MCF 10A (cell line): ENCODE measurements at regions not wholly inside any gene's neighbourhood (a gene's known extent, or its start where the extent isn't known, plus 50 kb on each side); places are given as distances from the start of the nearest gene placed in this dataset.

Experiments
- BruUV-seq: library from RNA; stranded (reverse); fragments of 400-500 nt; replicated peaks from 2 replicates; lab custom pipeline; 2021; lab: Mats Ljungman, UMichigan
- CTCF ChIA-PET: fragments of 300-600 bp; sonication (Branson Sonifier 250); formaldehyde crosslinking; extraction: SDS; loops from one replicate; lab custom pipeline; 2021; ENCODE audit warnings: antibody characterized with exemption, inconsistent platforms; lab: Yijun Ruan, JAX
- POLR2A ChIA-PET: fragments of 300-600, 350-650 bp; sonication (Branson Sonifier 250); formaldehyde crosslinking; extraction: SDS; loops from one replicate; lab custom pipeline; 2020; ENCODE audit warnings: antibody characterized with exemption, inconsistent platforms; lab: Yijun Ruan, JAX
- DNase-seq: peaks from one replicate; pipeline ENCODE4 v3.0.0-alpha.2; 2018; ENCODE audit not compliant: unreplicated experiment
- H3K27ac Mint-ChIP-seq: one replicate; pipeline ENCODE4 v1.8.0; 2022; ENCODE audit warnings: mild to moderate bottlenecking, low read depth, mixed read lengths; ENCODE audit not compliant: unreplicated experiment
- H3K27me3 Mint-ChIP-seq: one replicate; pipeline ENCODE4 v1.8.0; 2022; ENCODE audit warnings: mixed read lengths; ENCODE audit not compliant: insufficient read depth, unreplicated experiment
- H3K36me3 Mint-ChIP-seq: one replicate; pipeline ENCODE4 v1.8.0; 2022; ENCODE audit warnings: mild to moderate bottlenecking, moderate library complexity, mixed read lengths; ENCODE audit not compliant: insufficient read depth, unreplicated experiment
- H3K4me1 Mint-ChIP-seq: one replicate; pipeline ENCODE4 v1.8.0; 2022; ENCODE audit warnings: mixed read lengths; ENCODE audit not compliant: insufficient read depth, unreplicated experiment
- H3K4me3 Mint-ChIP-seq: one replicate; pipeline ENCODE4 v1.8.0; 2022; ENCODE audit warnings: mild to moderate bottlenecking, moderate library complexity, mixed read lengths; ENCODE audit not compliant: unreplicated experiment
- H3K9me3 Mint-ChIP-seq: one replicate; pipeline ENCODE4 v1.8.0; 2022; ENCODE audit warnings: mixed read lengths; ENCODE audit not compliant: unreplicated experiment
- CTCF ChIP-seq: fragments of 200-600 bp; IDR thresholded peaks from one replicate; pipeline ENCODE4 v1.8.0; 2022; ENCODE audit warnings: antibody characterized with exemption, mild to moderate bottlenecking; ENCODE audit not compliant: unreplicated experiment
- intact Hi-C: fragments of 100-400 bp; cut with micrococcal nuclease; formaldehyde crosslinking; loops from 2 replicates; pipeline ENCODE4 v1.14.1; 2022

DNA sequence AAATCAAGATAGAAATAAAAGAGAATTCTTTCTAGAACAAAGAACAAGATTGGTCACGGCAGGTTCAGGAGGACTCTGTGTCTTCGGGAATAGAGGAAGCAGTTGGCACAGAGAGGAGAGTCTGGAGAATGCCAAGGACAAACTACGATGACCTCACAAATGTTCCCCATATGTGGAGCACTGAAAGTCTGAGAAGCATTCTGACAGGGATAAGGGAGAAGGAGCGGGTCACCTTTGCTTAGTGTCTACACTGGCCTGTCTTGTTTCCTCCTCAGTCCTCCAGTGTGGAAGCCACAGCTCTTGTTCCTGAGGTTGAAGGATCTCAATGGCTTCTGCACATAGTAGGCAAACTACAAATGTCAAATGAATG lies 338.8 kb downstream of the MYCN start:
- Mint-ChIP-seq H3K9me3 (no peaks in the 10 kb centered on the region), H3K27me3 (no peaks in the 10 kb centered on the region), H3K36me3 (peaks cover 5% of the 10 kb centered on the region), H3K27ac (no peak overlapping the region), H3K4me1 (no peaks in the 10 kb centered on the region), H3K4me3 (no peak overlapping the region)
- DNase-seq: no peak
- intact Hi-C loops: no loop called here
- CTCF ChIA-PET: interaction anchor here (4.7 kb wide), 1 partner anchor 340 kb away, joined by 41 read pairs; the partner anchor contains the start of gene MYCN
- POLR2A ChIA-PET: no interaction called here
- TF ChIP-seq CTCF: no peak
- BruUV-seq: no TSS peak

GRCh38 chr2:16278421-16279200 lies 338.3 kb downstream of the MYCN start:
- intact Hi-C loops: no loop called here
- Mint-ChIP-seq H3K4me1 (no peaks in the 10 kb centered on the region), H3K9me3 (peaks cover under 1% of the 10 kb centered on the region), H3K27me3 (no peaks in the 10 kb centered on the region), H3K27ac (no peak overlapping the region), H3K36me3 (peaks cover 5% of the 10 kb centered on the region), H3K4me3 (no peak overlapping the region)
- CTCF ChIA-PET: no interaction called here
- no peak for DNase-seq
- BruUV-seq: no TSS peak
- no peak for TF ChIP-seq CTCF
- POLR2A ChIA-PET: no interaction called here

- DNase-seq: peak; percentile 13
- no peaks in the 10 kb centered on the region for H3K36me3 Mint-ChIP-seq
Measured at GRCh38 chr2:16277117-16277516, 336.8 kb downstream of the MYCN start.

DNA sequence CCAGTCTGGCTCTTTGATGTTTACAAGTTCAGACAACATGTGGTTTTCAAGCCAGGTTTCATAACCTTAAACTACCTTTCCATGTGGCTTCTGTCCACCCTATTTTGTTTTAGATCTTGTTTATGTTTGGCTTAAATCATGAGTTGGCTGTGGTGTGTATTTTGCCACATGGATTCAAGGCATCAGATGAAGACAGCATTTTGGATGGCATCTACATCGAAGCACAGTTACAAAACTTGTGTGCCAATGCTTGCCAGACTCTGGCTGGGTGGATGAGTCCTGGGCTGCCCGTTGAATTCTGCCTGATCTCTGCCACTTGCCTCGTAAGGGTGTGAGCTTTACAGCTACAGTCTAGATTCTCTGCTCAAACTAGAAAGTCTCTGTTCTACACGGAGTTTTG lies 335.3 kb downstream of the MYCN start:
- Mint-ChIP-seq H3K4me3 (no peak overlapping the region), H3K9me3 (peaks cover 7% of the 10 kb centered on the region), H3K27ac (no peak overlapping the region), H3K36me3 (no peaks in the 10 kb centered on the region), H3K27me3 (no peaks in the 10 kb centered on the region), H3K4me1 (no peaks in the 10 kb centered on the region)
- no TSS peak for BruUV-seq
- CTCF ChIA-PET: interaction anchor here (0.6 kb wide), 1 partner anchor 57 kb away, joined by 5 read pairs; no protein-coding TSS in a partner anchor
- POLR2A ChIA-PET: no interaction called here
- DNase-seq: no peak
- intact Hi-C loops: no loop called here
- TF ChIP-seq CTCF: no peak

More at GRCh38 chr2:16277117-16277516, 336.8 kb downstream of the MYCN start:
- no TSS peak for BruUV-seq
- Mint-ChIP-seq H3K4me1 (no peaks in the 10 kb centered on the region), H3K9me3 (peaks cover 7% of the 10 kb centered on the region), H3K4me3 (no peak overlapping the region), H3K27me3 (no peaks in the 10 kb centered on the region), H3K27ac (no peak overlapping the region)
- ChIA-PET POLR2A (no interaction called here), CTCF (no interaction called here)
- intact Hi-C loops: no loop called here
- no peak for TF ChIP-seq CTCF
